Skeletal muscle cell (primary cell): ENCODE measurements at regions not wholly inside any gene's neighbourhood (a gene's known extent, or its start where the extent isn't known, plus 50 kb on each side); places are given as distances from the start of the nearest gene placed in this dataset.
"Not testable (repeated sequence)": the region's sequence is repeated elsewhere in the genome, so short reads cannot be mapped to it uniquely, and the experiment has no call there.

ENCODE experiments used
- DNase-seq: peaks from one replicate; pipeline ENCODE4 v3.0.0-alpha.2; 2010; ENCODE audit warnings: low read depth
- H3K4me3 ChIP-seq: 2 replicates; pipeline ENCODE4 v1.5.1; 2011; ENCODE audit warnings: low read depth, mild to moderate bottlenecking, control low read depth, low read length, moderate library complexity

DNA sequence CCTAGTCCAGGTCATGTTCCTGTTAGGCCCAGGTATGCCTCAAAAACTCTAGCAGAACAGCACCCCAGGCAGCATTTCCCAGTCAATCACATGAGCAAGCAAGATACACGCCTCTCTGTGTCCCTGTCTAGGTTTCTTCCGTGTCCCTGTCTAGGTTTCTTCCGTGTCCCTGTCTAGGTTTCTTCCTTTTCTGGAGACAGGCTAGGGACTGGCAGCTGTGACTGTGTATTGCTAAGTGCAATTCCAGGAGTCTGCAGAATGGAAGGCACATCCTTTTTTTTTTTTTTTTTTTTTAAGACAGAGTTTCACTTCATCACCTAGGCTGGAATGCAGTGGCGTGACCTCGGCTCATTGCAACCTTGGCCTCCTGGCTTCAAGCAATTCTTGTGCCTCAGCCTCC lies 77.6 kb downstream of the SETD4 start:
- no peak overlapping the region for H3K4me3 ChIP-seq
- no peak for DNase-seq

DNA sequence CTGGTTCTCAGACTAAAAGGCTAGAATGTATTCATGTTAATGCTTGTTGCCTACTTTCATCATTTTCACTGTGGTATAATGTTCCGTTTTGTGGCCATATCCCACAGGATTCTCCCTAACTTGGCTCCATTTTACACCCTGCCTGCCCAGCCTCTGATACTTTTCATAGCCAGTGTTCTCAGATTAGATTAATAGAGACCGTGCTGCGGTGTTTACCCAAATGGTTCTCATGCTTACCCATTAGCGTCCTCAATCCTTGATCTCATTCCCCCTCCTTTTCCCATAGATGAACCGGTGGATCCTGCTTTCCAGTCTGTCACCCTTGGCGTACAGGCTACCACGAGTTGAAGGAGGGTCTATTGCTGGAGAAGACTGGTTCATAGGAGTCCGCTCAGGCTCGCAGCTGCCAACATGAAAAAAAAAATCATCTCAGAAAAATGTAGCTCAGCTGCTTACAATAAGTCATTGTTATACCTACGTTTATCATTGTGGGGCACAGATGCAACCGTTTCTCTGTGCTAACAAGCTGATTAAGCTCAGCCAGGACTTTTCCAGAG lies 78.7 kb downstream of the SETD4 start:
- no peak for DNase-seq
- no peak overlapping the region for H3K4me3 ChIP-seq

DNA sequence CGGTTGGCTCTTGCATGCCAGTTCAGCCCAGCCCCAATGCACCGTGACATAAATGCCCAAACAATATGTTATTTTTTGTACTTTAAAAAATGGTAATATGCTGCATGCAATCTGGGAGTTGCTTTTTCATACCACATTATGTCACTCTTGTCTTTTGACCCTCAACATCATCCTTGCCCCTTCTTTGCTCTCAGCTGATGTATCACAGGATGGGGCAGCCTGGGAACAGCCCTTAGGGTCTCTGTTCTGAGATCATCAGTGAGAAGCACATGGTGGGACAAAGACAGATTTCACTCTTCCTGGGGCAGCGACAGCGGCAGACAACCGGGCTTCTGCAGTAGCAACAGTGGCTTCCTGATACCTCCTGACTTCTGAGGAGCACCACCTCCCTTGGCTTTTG lies 79.5 kb downstream of the SETD4 start:
- no peak overlapping the region for H3K4me3 ChIP-seq
- no peak for DNase-seq

DNA sequence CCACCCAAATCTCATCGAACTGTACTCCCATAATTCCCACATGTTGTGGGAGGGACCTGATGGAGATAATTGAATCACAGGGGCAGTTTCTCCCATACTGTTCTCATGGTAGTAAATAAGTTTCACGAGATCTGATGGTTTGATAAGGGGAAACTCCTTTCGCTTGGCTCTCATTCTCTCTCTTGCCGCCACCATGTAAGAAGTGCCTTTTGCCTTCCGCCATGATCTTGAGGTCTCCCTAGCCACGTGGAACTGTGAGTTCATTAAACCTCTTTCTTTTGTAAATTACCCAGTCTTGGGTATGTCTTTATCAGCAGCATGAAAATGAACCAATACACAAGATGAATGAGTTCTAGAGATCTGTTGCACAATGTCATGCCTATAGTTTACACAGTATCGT lies 82.5 kb downstream of the SETD4 start:
- DNase-seq, H3K4me3 ChIP-seq: not testable (repeated sequence)

- no peak for DNase-seq
- no peak overlapping the region for H3K4me3 ChIP-seq
Measured at GRCh38 chr21:35976929-35977328, 83.4 kb downstream of the SETD4 start.

- no peak for DNase-seq
- H3K4me3 ChIP-seq, result no peak overlapping the region
Measured at GRCh38 chr21:35976481-35976880, 83.8 kb downstream of the SETD4 start.

GRCh38 chr21:35974775-35975174 lies 85.6 kb downstream of the SETD4 start:
- H3K4me3 ChIP-seq, result no peak overlapping the region

GRCh38 chr21:35971824-35972223 lies 88.5 kb downstream of the SETD4 start:
- no peak for DNase-seq
- no peak overlapping the region for H3K4me3 ChIP-seq

More at GRCh38 chr21:35974775-35975174, 85.6 kb downstream of the SETD4 start:
- no peak for DNase-seq

DNA sequence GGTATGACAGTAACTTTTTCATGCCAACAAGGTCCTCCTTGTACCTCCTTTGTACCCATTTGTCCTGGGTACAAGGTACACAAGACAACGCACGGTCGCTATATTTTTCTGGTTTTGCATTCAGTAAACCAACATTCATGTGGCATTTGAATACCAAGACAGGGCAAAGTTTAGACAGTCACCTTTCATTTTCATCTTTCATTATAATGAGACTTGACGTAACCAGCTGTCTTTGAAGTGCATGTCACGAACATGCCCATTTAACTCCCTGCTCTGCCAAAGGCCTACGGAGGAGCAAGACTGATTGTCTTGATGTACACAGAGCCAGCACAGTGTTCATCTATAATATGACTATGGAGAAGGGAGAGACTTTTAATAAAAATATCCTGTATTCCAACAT lies 91.0 kb downstream of the SETD4 start:
- no peak overlapping the region for H3K4me3 ChIP-seq
- no peak for DNase-seq

- no peak overlapping the region for H3K4me3 ChIP-seq
- no peak for DNase-seq
Measured at GRCh38 chr21:35968564-35968963, 91.8 kb downstream of the SETD4 start.

DNA sequence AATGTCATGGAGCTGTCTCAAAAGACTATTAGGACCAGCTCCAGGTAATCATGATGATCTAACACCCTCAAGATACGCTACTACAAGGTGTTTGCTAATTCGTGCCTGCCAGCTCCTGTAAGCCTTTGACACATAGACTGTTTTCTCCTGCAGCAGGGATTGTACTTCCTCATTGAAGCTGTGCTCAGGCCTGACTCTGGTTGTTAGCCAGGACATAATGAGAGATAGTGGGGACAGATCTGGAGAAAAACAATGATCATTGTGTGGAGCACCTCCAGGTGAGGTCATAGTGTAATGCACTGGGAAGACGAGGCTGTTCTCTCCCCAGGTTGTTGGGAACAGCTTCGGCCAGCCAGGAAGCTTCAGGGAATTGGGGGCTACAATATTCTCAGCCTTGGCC lies 94.6 kb downstream of the SETD4 start:
- no peak overlapping the region for H3K4me3 ChIP-seq
- no peak for DNase-seq

- H3K4me3 ChIP-seq, result no peak overlapping the region
- DNase-seq, result no peak
Measured at GRCh38 chr21:35963920-35964451, 96.3 kb downstream of the SETD4 start.

GRCh38 chr21:35962917-35963316 lies 97.4 kb downstream of the SETD4 start:
- no peak overlapping the region for H3K4me3 ChIP-seq
- DNase-seq, result no peak

GRCh38 chr21:35954066-35954465 lies 106.3 kb downstream of the SETD4 start:
- no peak overlapping the region for H3K4me3 ChIP-seq
- DNase-seq, result no peak

GRCh38 chr21:35953597-35953996 lies 106.7 kb downstream of the SETD4 start:
- no peak for DNase-seq
- H3K4me3 ChIP-seq, result no peak overlapping the region

DNA sequence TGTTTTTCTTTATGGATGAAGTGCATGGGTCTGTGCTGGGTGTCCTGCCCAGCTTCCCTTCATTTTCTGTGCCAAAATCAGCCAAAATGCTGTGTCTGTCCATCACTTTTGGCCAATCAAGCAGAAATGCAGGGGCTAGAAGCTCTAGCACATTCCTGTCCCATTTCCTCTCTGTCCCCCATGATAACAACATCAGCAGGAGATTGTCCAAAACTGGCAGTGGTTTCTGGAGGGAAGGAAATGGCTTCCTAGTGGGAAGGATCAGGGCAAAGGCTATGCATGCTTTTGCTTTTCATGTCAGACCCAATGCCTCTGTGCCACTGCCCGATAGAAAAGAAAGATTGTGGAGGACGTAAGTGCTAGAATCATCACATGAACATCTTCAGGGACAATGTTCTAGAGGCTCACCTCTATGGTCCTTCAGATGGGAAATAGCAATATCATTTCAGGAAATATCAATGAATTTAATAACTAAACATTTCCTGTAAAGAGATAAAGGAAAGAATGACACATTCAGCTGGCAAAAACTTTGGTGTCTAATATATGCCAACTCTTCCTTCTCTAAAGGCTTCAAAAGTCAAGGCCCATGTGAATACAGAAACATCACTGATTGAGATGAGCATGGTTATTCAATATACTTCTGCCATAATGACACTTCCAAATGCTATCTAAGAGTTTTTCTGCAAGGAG lies 107.5 kb downstream of the SETD4 start:
- DNase-seq, result no peak
- no peak overlapping the region for H3K4me3 ChIP-seq

DNA sequence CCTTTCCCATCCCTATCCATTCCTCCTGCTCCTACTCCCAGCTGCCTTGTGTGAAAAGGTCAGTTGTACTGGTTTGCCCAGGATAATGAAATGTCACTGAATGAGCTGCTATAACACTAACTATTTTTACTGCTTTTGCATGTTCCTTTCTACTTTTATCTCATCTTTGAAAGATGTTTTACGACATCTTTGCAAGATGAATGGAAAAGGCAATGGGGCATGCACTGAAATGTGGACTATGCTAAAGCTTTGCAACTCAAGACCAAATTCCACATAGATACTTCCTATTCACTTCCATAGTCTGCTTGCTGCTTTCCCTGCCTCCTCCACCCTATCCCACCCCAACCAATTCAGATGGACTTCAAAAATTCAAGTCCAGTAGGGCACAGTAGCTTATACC lies 111.3 kb downstream of the SETD4 start:
- no peak overlapping the region for H3K4me3 ChIP-seq
- DNase-seq, result no peak

DNA sequence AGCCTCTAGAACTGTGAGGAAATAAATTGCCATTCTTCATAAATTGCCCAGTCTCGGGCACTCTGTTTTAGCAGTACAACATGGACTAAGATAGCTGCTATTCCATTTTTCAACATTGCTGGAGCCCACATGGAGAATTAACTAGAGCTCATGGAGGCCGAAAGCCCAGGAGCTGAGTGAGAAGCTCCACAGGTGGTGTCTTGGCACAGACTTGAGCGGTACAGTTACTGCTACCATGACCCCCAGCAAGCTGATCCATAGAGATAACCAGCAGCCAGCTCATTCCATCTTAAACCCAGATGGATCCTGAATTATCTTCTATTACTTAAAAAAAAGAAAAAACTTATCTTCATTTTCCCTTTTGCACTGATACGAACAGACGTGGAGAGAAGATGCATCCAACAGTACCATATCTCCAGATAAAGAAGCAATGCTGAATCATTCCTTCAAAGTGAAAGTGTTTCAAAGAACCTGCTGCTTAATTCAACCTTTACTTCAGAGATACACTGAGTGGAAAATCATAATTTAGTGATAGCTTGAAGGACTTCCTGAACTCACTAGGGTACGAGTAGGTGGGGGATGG lies 115.1 kb downstream of the SETD4 start:
- H3K4me3 ChIP-seq, result no peak overlapping the region
- DNase-seq, result no peak

GRCh38 chr21:35943752-35944151 lies 116.6 kb downstream of the SETD4 start:
- no peak overlapping the region for H3K4me3 ChIP-seq
- no peak for DNase-seq

GRCh38 chr21:35942211-35943144 lies 117.8 kb downstream of the SETD4 start:
- no peak overlapping the region for H3K4me3 ChIP-seq
- DNase-seq, result no peak
